ENCODE measurements at regions not wholly inside any gene's neighbourhood (a gene's known extent, or its start where the extent isn't known, plus 50 kb on each side); places are given as distances from the start of the nearest gene placed in this dataset.

- BruUV-seq (replicated peaks) = no TSS peak
- no peak overlapping the region for H2AFZ ChIP-seq (ENCODE audit: low read depth, low read length, poor library complexity, severe bottlenecking)
- H3K4me1 ChIP-seq (ENCODE audit: control insufficient read depth in 1 of 2, insufficient read depth in 2 of 2, low read length in 2 of 2) = no peaks in the 10 kb centered on the region
- no peak overlapping the region for H3K4me2 ChIP-seq (ENCODE audit: low read length)
- peaks cover 5 to 13% of the 10 kb centered on the region in 2 experiments; a peak in 2 of 4 replicates for H3K9me3 ChIP-seq (ENCODE audit: control insufficient read depth in 1 of 2, insufficient read depth in 1 of 2, low read depth in 1 of 2, low read length in 2 of 2)
- no peaks in the 10 kb centered on the region for H3K36me3 ChIP-seq (ENCODE audit: control insufficient read depth in 1 of 2, insufficient read depth in 2 of 2, low read length in 2 of 2)
- no peaks in the 10 kb centered on the region for H4K20me1 ChIP-seq (ENCODE audit: insufficient read depth)
- ChIA-PET RAD21 (ENCODE audit: low non-redundant PET in 1 of 2, low total read pairs in 2 of 2, uncharacterized antibody in 2 of 2, unreplicated experiment in 2 of 2) (no interaction called here), CTCF (no interaction called here), POLR2A (no interaction called here)
- intact Hi-C loops (cut with micrococcal nuclease) = no loop called here
- H3K27me3 ChIP-seq (ENCODE audit: insufficient read depth, low read length) = no peaks in the 10 kb centered on the region
- no peak for TF ChIP-seq EGR1 (IDR thresholded peaks at IDR 0.05; ENCODE audit: low read depth)
- TF ChIP-seq REST (IDR thresholded peaks at IDR 0.05; ENCODE audit: low read depth) = no peak
- no peak for TF ChIP-seq MAX (IDR thresholded peaks at IDR 0.05)
- no peak for TF ChIP-seq FOSL1 (IDR thresholded peaks at IDR 0.05; ENCODE audit: low read depth)
- TF ChIP-seq CBX3 (IDR thresholded peaks at IDR 0.05; ENCODE audit: low read depth) = no peak
- no peak for TF ChIP-seq ZBTB33 (IDR thresholded peaks at IDR 0.05; ENCODE audit: extremely low read depth, insufficient replicate concordance, low read length)
- TF ChIP-seq SRF (IDR thresholded peaks at IDR 0.05; ENCODE audit: low read depth) = no peak
- TF ChIP-seq ELF1 (IDR thresholded peaks at IDR 0.05; ENCODE audit: borderline replicate concordance, low read depth) = no peak
- TF ChIP-seq, protein P1, sequence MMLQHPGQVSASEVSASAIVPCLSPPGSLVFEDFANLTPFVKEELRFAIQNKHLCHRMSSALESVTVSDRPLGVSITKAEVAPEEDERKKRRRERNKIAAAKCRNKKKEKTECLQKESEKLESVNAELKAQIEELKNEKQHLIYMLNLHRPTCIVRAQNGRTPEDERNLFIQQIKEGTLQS (IDR thresholded peaks at IDR 0.05) = no peak
- TF ChIP-seq RAD21 (IDR thresholded peaks at IDR 0.05; ENCODE audit: low read depth) = no peak
- TF ChIP-seq EZH2phosphoT487 (IDR thresholded peaks at IDR 0.05; ENCODE audit: borderline replicate concordance) = no peak
- TF ChIP-seq ZNF274 (IDR thresholded peaks at IDR 0.05; ENCODE audit: low read depth, low read length) = no peak
- TF ChIP-seq YY1 (IDR thresholded peaks at IDR 0.05; ENCODE audit: extremely low read depth, insufficient replicate concordance, low read depth, low read length) = no peak
- no peak for TF ChIP-seq TCF7L2 (IDR thresholded peaks at IDR 0.05; ENCODE audit: borderline replicate concordance, extremely low read depth, insufficient read depth, insufficient read length)
- TF ChIP-seq SP1 (IDR thresholded peaks at IDR 0.05; ENCODE audit: low read depth) = no peak
- no peaks in the 10 kb centered on the region for H3K9me2 ChIP-seq (ENCODE audit: insufficient read depth)
- H3K27ac ChIP-seq (ENCODE audit: low read depth, low read length) = no peak overlapping the region
- no peak overlapping the region for H3K4me3 ChIP-seq (replicated peaks in 1 of 2; ENCODE audit: low read depth in 1 of 2, low read length in 2 of 2)
- DNase-seq (ENCODE audit: low read depth, low spot score) (no peak), ATAC-seq (no peak)
- no peak overlapping the region for H3K9ac ChIP-seq (ENCODE audit: low read length)
- H3K79me2 ChIP-seq (ENCODE audit: insufficient read depth, low read length) = no peaks in the 10 kb centered on the region
Measured at GRCh38 chr10:8670461-8670860, 616.0 kb downstream of the GATA3 start.

All from HCT116 (cell line).